SK-N-SH (cell line): ENCODE measurements at regions not wholly inside any gene's neighbourhood (a gene's known extent, or its start where the extent isn't known, plus 50 kb on each side); places are given as distances from the start of the nearest gene placed in this dataset.

Source experiments
- CTCF ChIA-PET: fragments of 300-600, 350-600 bp; formaldehyde crosslinking; extraction: SDS; loops from one replicate; lab custom pipeline; 2021; lab: Yijun Ruan, JAX
- POLR2A ChIA-PET: fragments of 350-600 bp; sonication (Branson Sonifier 250); formaldehyde crosslinking; extraction: SDS; loops from one replicate; lab custom pipeline; 2020; ENCODE audit warnings: antibody characterized with exemption, inconsistent platforms; lab: Yijun Ruan, JAX
- DNase-seq: peaks from one replicate; pipeline ENCODE4 v3.0.0; 2012
- H2AFZ ChIP-seq: fragments of 200-600 bp; sonication (generic); 2 replicates; pipeline ENCODE4 v1.8.1; 2016; ENCODE audit warnings: antibody characterized with exemption, mild to moderate bottlenecking, low read depth
- H3F3A ChIP-seq: fragments of 200-600 bp; sonication (generic); replicated peaks from 2 replicates; pipeline ENCODE3; 2016; ENCODE audit warnings: antibody characterized with exemption, mild to moderate bottlenecking; ENCODE audit not compliant: insufficient read depth
- H3K27ac ChIP-seq, 2 experiments: fragments of 200-500 bp in 1 of 2; fragments of 200-600 bp in 1 of 2; sonication (Bioruptor generic) in 1 of 2; sonication (generic), shearing (Covaris generic) in 1 of 2; 2 replicates each; pipeline versions ENCODE4 v1.5.1 to v1.6.1; 2014 to 2016; ENCODE audit warnings: low read depth in 2 of 2, inconsistent platforms in 1 of 2, low read length in 1 of 2, mild to moderate bottlenecking in 1 of 2, mixed read lengths in 1 of 2
- H3K27me3 ChIP-seq: fragments of 200-600 bp; sonication (generic), shearing (Covaris generic); 2 replicates; pipeline ENCODE4 v1.6.1; 2016; ENCODE audit warnings: mixed run types; ENCODE audit not compliant: insufficient read depth
- H3K36me3 ChIP-seq, 2 experiments: fragments of 200-500 bp in 1 of 2; fragments of 200-600 bp in 1 of 2; sonication (Bioruptor generic) in 1 of 2; sonication (generic) in 1 of 2; replicated peaks in 1 of 2; 2 replicates each; pipeline versions ENCODE3 to v1.5.1; 2014 to 2016; ENCODE audit warnings: low read length in 1 of 2, mild to moderate bottlenecking in 1 of 2; ENCODE audit not compliant: insufficient read depth in 2 of 2, control insufficient read depth in 1 of 2
- H3K4me1 ChIP-seq, 2 experiments: fragments of 200-500 bp in 1 of 2; fragments of 200-600 bp in 1 of 2; sonication (Bioruptor generic) in 1 of 2; sonication (generic), shearing (Covaris generic) in 1 of 2; 2 replicates each; pipeline versions ENCODE4 v1.5.1 to v1.6.1; 2014 to 2016; ENCODE audit warnings: low read depth in 1 of 2, low read length in 1 of 2, mixed run types in 1 of 2; ENCODE audit not compliant: insufficient read depth in 2 of 2, control insufficient read depth in 1 of 2
- H3K4me2 ChIP-seq: fragments of 200-600 bp; sonication (generic), shearing (Covaris generic); 2 replicates; pipeline ENCODE4 v1.6.1; 2017; ENCODE audit warnings: mixed run types
- H3K4me3 ChIP-seq, 2 experiments: fragments of 200-500 bp in 1 of 2; fragments of 200-600 bp in 1 of 2; sonication (Bioruptor generic) in 1 of 2; sonication (generic), shearing (Covaris generic) in 1 of 2; 2 replicates each; pipeline versions ENCODE4 v1.5.1 to v1.8.1; 2014 to 2016; ENCODE audit warnings: low read depth in 2 of 2, inconsistent platforms in 1 of 2, low read length in 1 of 2, mild to moderate bottlenecking in 1 of 2, mixed read lengths in 1 of 2, moderate library complexity in 1 of 2
- H3K79me2 ChIP-seq: fragments of 200-600 bp; sonication (generic); 2 replicates; pipeline ENCODE4 v1.8.1; 2017; ENCODE audit warnings: mild to moderate bottlenecking; ENCODE audit not compliant: insufficient read depth
- H3K9ac ChIP-seq: fragments of 200-600 bp; sonication (generic); 2 replicates; pipeline ENCODE4 v1.6.1; 2017; ENCODE audit warnings: mixed run types
- H3K9me2 ChIP-seq: fragments of 200-600 bp; sonication (generic); 2 replicates; pipeline ENCODE4 v1.6.1; 2017; ENCODE audit warnings: mixed run types
- H3K9me3 ChIP-seq: fragments of 200-600 bp; sonication (generic); 2 replicates; pipeline ENCODE4 v1.6.1; 2017; ENCODE audit warnings: mixed run types, mild to moderate bottlenecking, moderate library complexity
- H4K20me1 ChIP-seq: fragments of 200-600 bp; sonication (generic); 2 replicates; pipeline ENCODE4 v1.6.1; 2017; ENCODE audit warnings: mild to moderate bottlenecking, mixed run types; ENCODE audit not compliant: insufficient read depth
- CHD2 ChIP-seq: fragments of 150-350 bp; IDR thresholded peaks from 2 replicates; pipeline ENCODE4 v1.6.1; 2018; ENCODE audit warnings: low read length; ENCODE audit not compliant: partially characterized antibody
- EP300 ChIP-seq, 2 experiments: IDR thresholded peaks; 2 replicates each; pipeline versions ENCODE4 v1.4.0 to v1.6.1; 2012; ENCODE audit warnings: borderline replicate concordance in 1 of 2, low read depth in 1 of 2, low read length in 1 of 2
- EZH2phosphoT487 ChIP-seq: fragments of 200-600 bp; sonication (generic); IDR thresholded peaks from 2 replicates; pipeline ENCODE4 v1.6.1; 2017; ENCODE audit warnings: low read depth, mixed run types, mild to moderate bottlenecking, antibody characterized with exemption, moderate library complexity, borderline replicate concordance
- FOXJ3 ChIP-seq: sonication (generic); formaldehyde crosslinking; IDR thresholded peaks from 2 replicates; pipeline ENCODE4 v1.5.1; 2020; ENCODE audit warnings: mild to moderate bottlenecking, missing genetic modification reagents
- FOXM1 ChIP-seq: IDR thresholded peaks from 2 replicates; pipeline ENCODE4 v1.4.0; 2012; ENCODE audit warnings: low read depth, mild to moderate bottlenecking
- GABPA ChIP-seq: IDR thresholded peaks from 2 replicates; pipeline ENCODE4 v1.4.0; 2012; ENCODE audit warnings: low read depth, mild to moderate bottlenecking
- GATA2 ChIP-seq: sonication (generic); formaldehyde crosslinking; IDR thresholded peaks from 2 replicates; pipeline ENCODE4 v1.5.0; 2020; ENCODE audit warnings: mild to moderate bottlenecking, missing genetic modification reagents
- MAX ChIP-seq: IDR thresholded peaks from 2 replicates; pipeline ENCODE4 v1.4.0; 2012; ENCODE audit warnings: low read depth
- MXI1 ChIP-seq: IDR thresholded peaks from 2 replicates; pipeline ENCODE4 v1.6.1; 2012; ENCODE audit warnings: mild to moderate bottlenecking, low read depth, low read length, improper control_type of control experiment
- NRF1 ChIP-seq: IDR thresholded peaks from 2 replicates; pipeline ENCODE4 v1.6.1; 2012; ENCODE audit warnings: low read depth, mild to moderate bottlenecking, low read length
- RAD21 ChIP-seq: IDR thresholded peaks from 2 replicates; pipeline ENCODE4 v1.6.1; 2012; ENCODE audit warnings: mild to moderate bottlenecking, low read length
- RCOR1 ChIP-seq: fragments of 150-350 bp; IDR thresholded peaks from 2 replicates; pipeline ENCODE4 v1.6.1; 2017; ENCODE audit warnings: antibody characterized with exemption, low read length
- REST ChIP-seq: IDR thresholded peaks from 2 replicates; pipeline ENCODE4 v1.6.1; 2012; ENCODE audit warnings: mild to moderate bottlenecking, low read depth, low read length, moderate library complexity
- RFX5 ChIP-seq: IDR thresholded peaks from 2 replicates; pipeline ENCODE4 v1.6.1; 2012; ENCODE audit warnings: mild to moderate bottlenecking, improper control_type of control experiment, low read length
- RXRA ChIP-seq: IDR thresholded peaks from 2 replicates; pipeline ENCODE4 v1.4.0; 2012; ENCODE audit warnings: low read depth, mild to moderate bottlenecking, borderline replicate concordance
- TCF12 ChIP-seq: IDR thresholded peaks from 2 replicates; pipeline ENCODE4 v1.4.0; 2012
- TEAD4 ChIP-seq: IDR thresholded peaks from 2 replicates; pipeline ENCODE4 v1.4.0; 2012; ENCODE audit warnings: mild to moderate bottlenecking, borderline replicate concordance; ENCODE audit not compliant: insufficient read depth
- YY1 ChIP-seq: IDR thresholded peaks from 2 replicates; pipeline ENCODE4 v1.4.0; 2012; ENCODE audit warnings: low read depth, mild to moderate bottlenecking
- WGBS: methylation state at CpG from one replicate; pipeline ENCODE4 v1.1.6; 2017; ENCODE audit warnings: low lambda C conversion rate; 5-methylcytosine and 5-hydroxymethylcytosine counted together

- H3K4me2 ChIP-seq, result no peak overlapping the region
- 0 out of 2 replicates have a peak overlapping the region, but pooled peaks have one; percentile 31 for H2AFZ ChIP-seq
- DNase-seq, result peak; percentile 70
- TF ChIP-seq RCOR1 (peak; percentile 80), YY1 (no peak), CHD2 (peak; percentile 78), RXRA (no peak), TCF12 (no peak), MXI1 (peak; percentile 53; the same call in 1 of the 2 replicates), EZH2phosphoT487 (no peak), EP300 (IDR thresholded peaks at IDR 0.05; ENCODE audit: borderline replicate concordance in 1 of 2, low read depth in 1 of 2, low read length in 1 of 2) (peak in 1 of 2 experiments; percentile 94; a peak in 2 of 4 replicates), RAD21 (peak; percentile 23; the same call in 1 of the 2 replicates), TEAD4 (no peak)
- H3K4me1 ChIP-seq, result peaks cover 0 to 33% of the 10 kb centered on the region in 2 experiments; a peak in 2 of 4 replicates
- CTCF ChIA-PET, result interaction anchor here (0.8 to 3.1 kb wide), 11 partner anchors 12 to 191 kb away, joined by 3 to 15 read pairs (median 4); partner anchors contain the start of gene NSG2
- POLR2A ChIA-PET, result interaction anchor here (1.4 kb wide), 1 partner anchor 191 kb away, joined by 4 read pairs; the partner anchor contains the start of gene NSG2
- peak overlapping the region in 1 of 2 experiments; percentile 95; a peak in 2 of 4 replicates for H3K27ac ChIP-seq
- H3K9ac ChIP-seq, result no peak overlapping the region
- H3K9me3 ChIP-seq, result no peaks in the 10 kb centered on the region
- 20% methylated on average over 5 of the region's 5 CpGs for WGBS
- no peaks in the 10 kb centered on the region for H3K36me3 ChIP-seq
- H3K9me2 ChIP-seq, result no peaks in the 10 kb centered on the region
- H3K27me3 ChIP-seq, result no peaks in the 10 kb centered on the region
- H3K79me2 ChIP-seq, result no peaks in the 10 kb centered on the region
- no peaks in the 10 kb centered on the region for H3F3A ChIP-seq
- no peaks in the 10 kb centered on the region for H4K20me1 ChIP-seq
- H3K4me3 ChIP-seq, result no peak overlapping the region
These were observed 190.6 kb downstream of the NSG2 start for GRCh38 chr5:174236070-174236469.

- no peak for DNase-seq
- H3K27ac ChIP-seq, result no peak overlapping the region
- H3K9ac ChIP-seq, result no peak overlapping the region
- H3K9me2 ChIP-seq, result no peaks in the 10 kb centered on the region
- no peak for TF ChIP-seq FOXM1
- no peak for TF ChIP-seq EZH2phosphoT487
- H3K4me1 ChIP-seq, result peaks cover 0 to 25% of the 10 kb centered on the region in 2 experiments; a peak in 2 of 4 replicates
- ChIA-PET CTCF (interaction anchor here (1.5 kb wide), 1 partner anchor 72 kb away, joined by 4 read pairs; no protein-coding TSS in a partner anchor), POLR2A (no interaction called here)
- H3K4me3 ChIP-seq, result no peak overlapping the region; a peak in 1 of 4 replicates
- no peaks in the 10 kb centered on the region for H3K36me3 ChIP-seq
- no peaks in the 10 kb centered on the region for H3K9me3 ChIP-seq
- no peak overlapping the region for H3K4me2 ChIP-seq
- H4K20me1 ChIP-seq, result no peaks in the 10 kb centered on the region
- no peaks in the 10 kb centered on the region for H3K79me2 ChIP-seq
- 0% methylated on average over 1 of the region's 4 CpGs for WGBS
- H2AFZ ChIP-seq, result no peak overlapping the region
- no peaks in the 10 kb centered on the region for H3K27me3 ChIP-seq
- H3F3A ChIP-seq, result no peaks in the 10 kb centered on the region
These were observed 194.2 kb downstream of the NSG2 start for GRCh38 chr5:174239718-174240117.

- CTCF ChIA-PET, result interaction anchor here (0.6 to 1.4 kb wide), 5 partner anchors 14 to 197 kb away, joined by 3 to 5 read pairs (median 3); partner anchors contain the start of gene NSG2
- 30% methylated on average over 3 of the region's 3 CpGs for WGBS
- Histone ChIP-seq H3K4me3 (no peak overlapping the region), H3K9me2 (no peaks in the 10 kb centered on the region), H2AFZ (no peak overlapping the region), H3K27ac (peak overlapping the region in 1 of 2 experiments; percentile 64; a peak in 1 of 4 replicates)
- no peak for TF ChIP-seq GABPA
- no peak for TF ChIP-seq REST
- no peak for TF ChIP-seq MAX
- TF ChIP-seq NRF1, result no peak
- TF ChIP-seq RFX5, result no peak
- peak; percentile 83 for TF ChIP-seq GATA2
- TF ChIP-seq FOXJ3 (CRISPR knock-in tag), result no peak
- TF ChIP-seq, all 33 proteins: peak for 1
- H3K27me3 ChIP-seq, result no peaks in the 10 kb centered on the region
- peaks cover 0 to 8% of the 10 kb centered on the region in 2 experiments; a peak in 2 of 4 replicates for H3K4me1 ChIP-seq
- H3K36me3 ChIP-seq, result no peaks in the 10 kb centered on the region
- H3K9me3 ChIP-seq, result no peaks in the 10 kb centered on the region
- POLR2A ChIA-PET, result no interaction called here
- no peaks in the 10 kb centered on the region for H3F3A ChIP-seq
- DNase-seq, result no peak
- H3K4me2 ChIP-seq, result no peak overlapping the region
- no peaks in the 10 kb centered on the region for H4K20me1 ChIP-seq
- no peak overlapping the region for H3K9ac ChIP-seq
- no peaks in the 10 kb centered on the region for H3K79me2 ChIP-seq
These were observed 197.1 kb downstream of the NSG2 start for GRCh38 chr5:174242573-174242972.
